ENCODE measurements at regions not wholly inside any gene's neighbourhood (a gene's known extent, or its start where the extent isn't known, plus 50 kb on each side); places are given as distances from the start of the nearest gene placed in this dataset.

- H3K9ac ChIP-seq (ENCODE audit: low read depth, low read length, poor library complexity) = no peak overlapping the region
- H3K36me3 ChIP-seq (replicated peaks in 1 of 2; ENCODE audit: control insufficient read depth in 2 of 2, insufficient read depth in 2 of 2, low read length in 2 of 2) = no peaks in the 10 kb centered on the region
- H3K4me2 ChIP-seq (ENCODE audit: insufficient read depth, low read length, poor library complexity, severe bottlenecking) = no peak overlapping the region
- no peaks in the 10 kb centered on the region for H3K9me3 ChIP-seq (replicated peaks in 1 of 2; ENCODE audit: control insufficient read depth in 2 of 2, insufficient read depth in 1 of 2, low read depth in 1 of 2, low read length in 2 of 2)
- H4K91ac ChIP-seq (ENCODE audit: low read depth, low read length, poor library complexity) = no peak overlapping the region
- no peak overlapping the region for H2AK5ac ChIP-seq (ENCODE audit: low read depth, low read length)
- no peak overlapping the region for H3K4ac ChIP-seq (ENCODE audit: low read length)
- no peak overlapping the region for H2BK120ac ChIP-seq (ENCODE audit: low read depth, low read length)
- H3K18ac ChIP-seq (ENCODE audit: low read length) = no peak overlapping the region
- H3K14ac ChIP-seq (ENCODE audit: low read length) = no peak overlapping the region
- no peak overlapping the region for H3K4me3 ChIP-seq (ENCODE audit: low read length in 2 of 2)
- no peak overlapping the region for H2BK12ac ChIP-seq (ENCODE audit: low read length)
- H3K23ac ChIP-seq (ENCODE audit: low read depth, low read length, poor library complexity) = no peak overlapping the region
- DNase-seq (ENCODE audit: low spot score) = no peak
- H4K8ac ChIP-seq (ENCODE audit: low read depth, low read length) = no peak overlapping the region
- H2BK15ac ChIP-seq (ENCODE audit: low read length) = no peak overlapping the region
- no CpG with 5 or more reads among the region's 3 CpGs for WGBS, 2 donors (ENCODE audit: extremely low coverage in 2 of 2, insufficient read length in 2 of 2, insufficient replicate concordance in 1 of 2)
- H2AFZ ChIP-seq (ENCODE audit: low read length) = no peak overlapping the region
- no peaks in the 10 kb centered on the region for H3K4me1 ChIP-seq (ENCODE audit: control insufficient read depth in 2 of 2, insufficient read depth in 1 of 2, low read depth in 1 of 2, low read length in 2 of 2)
- no peaks in the 10 kb centered on the region for H3K27me3 ChIP-seq (ENCODE audit: control insufficient read depth in 3 of 3, insufficient read depth in 3 of 3, low read depth in 1 of 3, low read length in 3 of 3)
- no peak overlapping the region for H3K27ac ChIP-seq (replicated peaks; ENCODE audit: low read length)
- no peak overlapping the region for H2BK5ac ChIP-seq (ENCODE audit: low read length)
- H3K79me1 ChIP-seq (ENCODE audit: low read depth, low read length) = no peaks in the 10 kb centered on the region
Observed at GRCh38 chr11:33480626-33481025, 220.0 kb downstream of the C11orf91 start.

- H3K14ac ChIP-seq (ENCODE audit: low read length) = no peak overlapping the region
- no peak overlapping the region for H2AFZ ChIP-seq (ENCODE audit: low read length)
- no peaks in the 10 kb centered on the region for H3K36me3 ChIP-seq (replicated peaks in 1 of 2; ENCODE audit: control insufficient read depth in 2 of 2, insufficient read depth in 2 of 2, low read length in 2 of 2)
- H3K18ac ChIP-seq (ENCODE audit: low read length) = no peak overlapping the region
- H2BK120ac ChIP-seq (ENCODE audit: low read depth, low read length) = no peak overlapping the region
- H3K4me2 ChIP-seq (ENCODE audit: insufficient read depth, low read length, poor library complexity, severe bottlenecking) = no peak overlapping the region
- H3K4me3 ChIP-seq (ENCODE audit: low read length in 2 of 2) = no peak overlapping the region
- H4K8ac ChIP-seq (ENCODE audit: low read depth, low read length) = no peak overlapping the region
- no peaks in the 10 kb centered on the region for H3K79me1 ChIP-seq (ENCODE audit: low read depth, low read length)
- H3K27ac ChIP-seq (replicated peaks; ENCODE audit: low read length) = no peak overlapping the region
- H3K4me1 ChIP-seq (ENCODE audit: control insufficient read depth in 2 of 2, insufficient read depth in 1 of 2, low read depth in 1 of 2, low read length in 2 of 2) = no peaks in the 10 kb centered on the region
- no peak overlapping the region for H2BK15ac ChIP-seq (ENCODE audit: low read length)
- H3K9me3 ChIP-seq (replicated peaks in 1 of 2; ENCODE audit: control insufficient read depth in 2 of 2, insufficient read depth in 1 of 2, low read depth in 1 of 2, low read length in 2 of 2) = no peaks in the 10 kb centered on the region
- no peak overlapping the region for H4K91ac ChIP-seq (ENCODE audit: low read depth, low read length, poor library complexity)
- H3K4ac ChIP-seq (ENCODE audit: low read length) = no peak overlapping the region
- no CpG with 5 or more reads among the region's 3 CpGs for WGBS, 2 donors (ENCODE audit: extremely low coverage in 2 of 2, insufficient read length in 2 of 2, insufficient replicate concordance in 1 of 2)
- H2BK12ac ChIP-seq (ENCODE audit: low read length) = no peak overlapping the region
- H3K27me3 ChIP-seq (ENCODE audit: control insufficient read depth in 3 of 3, insufficient read depth in 3 of 3, low read depth in 1 of 3, low read length in 3 of 3) = no peaks in the 10 kb centered on the region
- no peak overlapping the region for H3K9ac ChIP-seq (ENCODE audit: low read depth, low read length, poor library complexity)
- no peak overlapping the region for H3K23ac ChIP-seq (ENCODE audit: low read depth, low read length, poor library complexity)
- no peak for DNase-seq (ENCODE audit: low spot score)
- no peak overlapping the region for H2BK5ac ChIP-seq (ENCODE audit: low read length)
- no peak overlapping the region for H2AK5ac ChIP-seq (ENCODE audit: low read depth, low read length)
Observed at GRCh38 chr11:33479231-33479630, 221.4 kb downstream of the C11orf91 start.

DNA sequence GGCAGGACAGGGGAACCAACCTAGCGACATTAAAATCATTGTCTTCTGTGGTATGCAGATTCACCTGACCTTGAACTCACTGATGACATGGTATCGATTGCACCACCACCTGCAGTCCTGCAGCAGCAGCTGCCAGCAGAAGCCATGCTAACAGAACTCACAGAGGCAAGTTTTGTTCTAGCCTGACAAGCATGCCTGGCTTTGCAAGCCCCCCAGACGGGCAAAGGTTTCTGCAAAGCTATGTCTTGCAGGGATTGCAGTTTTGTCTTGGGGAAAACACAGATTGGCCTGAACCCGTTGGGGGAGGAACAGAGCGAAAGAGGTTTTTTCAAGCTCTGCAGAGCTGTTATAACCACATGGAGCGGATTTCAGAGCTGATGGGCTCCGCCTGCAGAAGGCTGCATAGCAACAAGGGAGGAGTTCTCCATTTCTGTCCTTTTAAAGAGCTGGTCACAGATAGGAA is 221.0 kb downstream of the HIPK3 start:
- no peak overlapping the region for H2BK12ac ChIP-seq (ENCODE audit: low read length)
- H2BK15ac ChIP-seq (ENCODE audit: low read length) = no peak overlapping the region
- no peak for DNase-seq (ENCODE audit: low spot score)
- no peak overlapping the region for H2AK5ac ChIP-seq (ENCODE audit: low read depth, low read length)
- no peaks in the 10 kb centered on the region for H3K36me3 ChIP-seq (replicated peaks in 1 of 2; ENCODE audit: control insufficient read depth in 2 of 2, insufficient read depth in 2 of 2, low read length in 2 of 2)
- H3K27ac ChIP-seq (replicated peaks; ENCODE audit: low read length) = no peak overlapping the region
- WGBS, 2 donors (ENCODE audit: extremely low coverage in 2 of 2, insufficient read length in 2 of 2, insufficient replicate concordance in 1 of 2) = no CpG with 5 or more reads among the region's 7 CpGs
- no peak overlapping the region for H3K23ac ChIP-seq (ENCODE audit: low read depth, low read length, poor library complexity)
- H3K79me1 ChIP-seq (ENCODE audit: low read depth, low read length) = no peaks in the 10 kb centered on the region
- peak overlapping the region; percentile 8 for H2AFZ ChIP-seq (ENCODE audit: low read length)
- H3K9me3 ChIP-seq (replicated peaks in 1 of 2; ENCODE audit: control insufficient read depth in 2 of 2, insufficient read depth in 1 of 2, low read depth in 1 of 2, low read length in 2 of 2) = no peaks in the 10 kb centered on the region
- no peak overlapping the region for H4K8ac ChIP-seq (ENCODE audit: low read depth, low read length)
- H3K4me2 ChIP-seq (ENCODE audit: insufficient read depth, low read length, poor library complexity, severe bottlenecking) = no peak overlapping the region
- no peak overlapping the region for H2BK120ac ChIP-seq (ENCODE audit: low read depth, low read length)
- no peaks in the 10 kb centered on the region for H3K27me3 ChIP-seq (ENCODE audit: control insufficient read depth in 3 of 3, insufficient read depth in 3 of 3, low read depth in 1 of 3, low read length in 3 of 3)
- no peak overlapping the region for H2BK5ac ChIP-seq (ENCODE audit: low read length)
- no peak overlapping the region for H3K4me3 ChIP-seq (ENCODE audit: low read length in 2 of 2)
- H3K9ac ChIP-seq (ENCODE audit: low read depth, low read length, poor library complexity) = no peak overlapping the region
- H3K18ac ChIP-seq (ENCODE audit: low read length) = no peak overlapping the region
- no peaks in the 10 kb centered on the region for H3K4me1 ChIP-seq (ENCODE audit: control insufficient read depth in 2 of 2, insufficient read depth in 1 of 2, low read depth in 1 of 2, low read length in 2 of 2)
- no peak overlapping the region for H3K4ac ChIP-seq (ENCODE audit: low read length)
- no peak overlapping the region for H4K91ac ChIP-seq (ENCODE audit: low read depth, low read length, poor library complexity)
- no peak overlapping the region for H3K14ac ChIP-seq (ENCODE audit: low read length)

DNA sequence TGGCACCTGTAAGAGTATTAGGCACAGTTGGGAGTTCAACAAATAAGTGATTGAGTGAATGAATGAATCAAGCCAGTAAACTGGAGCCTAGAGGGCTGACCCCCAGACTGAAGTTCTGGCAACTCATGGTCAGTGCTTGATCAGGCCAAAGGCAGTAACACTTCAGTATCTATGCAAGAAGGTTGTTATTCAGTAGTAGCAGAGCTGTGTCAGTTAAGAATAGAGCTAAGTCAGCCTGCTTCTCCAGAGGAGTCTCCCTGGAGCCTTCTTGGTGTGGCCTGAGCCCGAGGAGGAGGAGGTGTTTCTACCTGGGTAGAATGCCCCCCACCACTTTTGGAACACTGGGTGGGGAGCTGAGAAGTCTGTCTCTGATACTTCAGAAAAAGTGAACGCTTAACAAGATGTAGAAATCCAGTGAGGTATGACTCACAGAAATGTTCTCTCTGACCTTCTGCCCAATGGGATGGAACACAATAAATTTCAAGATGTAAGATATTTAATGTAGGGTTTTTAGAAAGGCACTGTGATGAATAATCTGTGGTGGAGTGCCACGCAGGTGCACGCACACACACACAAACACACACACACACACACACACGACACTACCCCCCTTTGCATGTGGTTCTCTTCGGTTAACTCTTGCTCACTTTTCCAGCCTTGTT is 219.9 kb downstream of the HIPK3 start:
- H2AFZ ChIP-seq (ENCODE audit: low read length) = no peak overlapping the region
- no peak for DNase-seq (ENCODE audit: low spot score)
- H2BK5ac ChIP-seq (ENCODE audit: low read length) = no peak overlapping the region
- no peak overlapping the region for H3K27ac ChIP-seq (replicated peaks; ENCODE audit: low read length)
- no peak overlapping the region for H4K91ac ChIP-seq (ENCODE audit: low read depth, low read length, poor library complexity)
- no peak overlapping the region for H4K8ac ChIP-seq (ENCODE audit: low read depth, low read length)
- no peaks in the 10 kb centered on the region for H3K79me1 ChIP-seq (ENCODE audit: low read depth, low read length)
- H3K23ac ChIP-seq (ENCODE audit: low read depth, low read length, poor library complexity) = no peak overlapping the region
- H3K14ac ChIP-seq (ENCODE audit: low read length) = no peak overlapping the region
- H3K4me2 ChIP-seq (ENCODE audit: insufficient read depth, low read length, poor library complexity, severe bottlenecking) = no peak overlapping the region
- no peak overlapping the region for H3K9ac ChIP-seq (ENCODE audit: low read depth, low read length, poor library complexity)
- H3K4me3 ChIP-seq (ENCODE audit: low read length in 2 of 2) = no peak overlapping the region
- H2BK15ac ChIP-seq (ENCODE audit: low read length) = no peak overlapping the region
- H3K4me1 ChIP-seq (ENCODE audit: control insufficient read depth in 2 of 2, insufficient read depth in 1 of 2, low read depth in 1 of 2, low read length in 2 of 2) = no peaks in the 10 kb centered on the region
- H2BK12ac ChIP-seq (ENCODE audit: low read length) = no peak overlapping the region
- H3K9me3 ChIP-seq (replicated peaks in 1 of 2; ENCODE audit: control insufficient read depth in 2 of 2, insufficient read depth in 1 of 2, low read depth in 1 of 2, low read length in 2 of 2) = no peaks in the 10 kb centered on the region
- H3K18ac ChIP-seq (ENCODE audit: low read length) = no peak overlapping the region
- H2BK120ac ChIP-seq (ENCODE audit: low read depth, low read length) = no peak overlapping the region
- no peak overlapping the region for H2AK5ac ChIP-seq (ENCODE audit: low read depth, low read length)
- no peak overlapping the region for H3K4ac ChIP-seq (ENCODE audit: low read length)
- no peaks in the 10 kb centered on the region for H3K27me3 ChIP-seq (ENCODE audit: control insufficient read depth in 3 of 3, insufficient read depth in 3 of 3, low read depth in 1 of 3, low read length in 3 of 3)
- H3K36me3 ChIP-seq (replicated peaks in 1 of 2; ENCODE audit: control insufficient read depth in 2 of 2, insufficient read depth in 2 of 2, low read length in 2 of 2) = no peaks in the 10 kb centered on the region
- no CpG with 5 or more reads among the region's 6 CpGs for WGBS, 2 donors (ENCODE audit: extremely low coverage in 2 of 2, insufficient read length in 2 of 2, insufficient replicate concordance in 1 of 2)
